ENCODE measurements at regions not wholly inside any gene's neighbourhood (a gene's known extent, or its start where the extent isn't known, plus 50 kb on each side); places are given as distances from the start of the nearest gene placed in this dataset.

DNA sequence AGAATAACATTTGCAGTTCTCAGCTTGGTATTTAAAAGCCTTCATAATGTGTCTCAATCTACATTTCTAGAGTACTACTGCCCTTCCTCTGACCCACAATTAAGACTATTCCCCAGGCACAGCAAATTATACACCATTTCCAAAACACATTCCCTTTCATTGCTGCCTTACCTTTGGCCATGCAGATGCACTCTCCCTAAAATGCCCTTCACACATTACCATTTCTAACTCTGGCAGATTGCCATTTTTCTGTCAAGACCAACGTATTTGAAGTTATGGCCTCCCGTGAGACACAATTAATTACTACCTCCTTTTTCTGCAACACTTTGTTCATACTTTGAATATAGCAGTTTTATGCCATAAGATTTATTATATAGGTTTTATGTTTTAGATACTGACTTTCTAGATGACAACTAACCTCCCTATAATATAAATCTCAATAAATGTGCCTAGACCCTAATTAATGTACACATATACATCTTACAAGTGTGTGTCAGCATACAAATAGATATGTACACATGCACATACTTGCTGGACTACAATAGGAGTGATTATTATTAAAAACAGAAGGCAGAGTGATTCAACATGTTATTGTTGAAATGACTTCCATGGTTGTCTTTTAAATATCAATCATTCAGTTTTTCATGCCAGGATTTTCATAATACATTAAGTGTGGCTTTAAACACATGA, 2902.5 kb downstream of the PCDH9 start:
- Mint-ChIP-seq H3K36me3 (no peaks in the 10 kb centered on the region), H3K9me3 (peaks cover 4% of the 10 kb centered on the region; the same call in 1 of the 2 replicates), H3K27ac (no peak overlapping the region), H3K27me3 (ENCODE audit: low read depth) (no peaks in the 10 kb centered on the region), H3K4me3 (no peak overlapping the region), H3K4me1 (peaks cover 4% of the 10 kb centered on the region)
- ChIA-PET POLR2A (no interaction called here), CTCF (no interaction called here)
- DNase-seq (ENCODE audit: low spot score) = no peak
- no peak for ATAC-seq
- TF ChIP-seq, protein P1, sequence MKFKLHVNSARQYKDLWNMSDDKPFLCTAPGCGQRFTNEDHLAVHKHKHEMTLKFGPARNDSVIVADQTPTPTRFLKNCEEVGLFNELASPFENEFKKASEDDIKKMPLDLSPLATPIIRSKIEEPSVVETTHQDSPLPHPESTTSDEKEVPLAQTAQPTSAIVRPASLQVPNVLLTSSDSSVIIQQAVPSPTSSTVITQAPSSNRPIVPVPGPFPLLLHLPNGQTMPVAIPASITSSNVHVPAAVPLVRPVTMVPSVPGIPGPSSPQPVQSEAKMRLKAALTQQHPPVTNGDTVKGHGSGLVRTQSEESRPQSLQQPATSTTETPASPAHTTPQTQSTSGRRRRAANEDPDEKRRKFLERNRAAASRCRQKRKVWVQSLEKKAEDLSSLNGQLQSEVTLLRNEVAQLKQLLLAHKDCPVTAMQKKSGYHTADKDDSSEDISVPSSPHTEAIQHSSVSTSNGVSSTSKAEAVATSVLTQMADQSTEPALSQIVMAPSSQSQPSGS (CRISPR knock-in tag; IDR thresholded peaks at IDR 0.05; ENCODE audit: borderline replicate concordance, low read depth) = no peak
- no peak for TF ChIP-seq CREM (CRISPR knock-in tag; IDR thresholded peaks at IDR 0.05)
- TF ChIP-seq ZNF317 (CRISPR knock-in tag; IDR thresholded peaks at IDR 0.05; ENCODE audit: borderline replicate concordance, low read depth) = no peak
- TF ChIP-seq, protein P2, sequence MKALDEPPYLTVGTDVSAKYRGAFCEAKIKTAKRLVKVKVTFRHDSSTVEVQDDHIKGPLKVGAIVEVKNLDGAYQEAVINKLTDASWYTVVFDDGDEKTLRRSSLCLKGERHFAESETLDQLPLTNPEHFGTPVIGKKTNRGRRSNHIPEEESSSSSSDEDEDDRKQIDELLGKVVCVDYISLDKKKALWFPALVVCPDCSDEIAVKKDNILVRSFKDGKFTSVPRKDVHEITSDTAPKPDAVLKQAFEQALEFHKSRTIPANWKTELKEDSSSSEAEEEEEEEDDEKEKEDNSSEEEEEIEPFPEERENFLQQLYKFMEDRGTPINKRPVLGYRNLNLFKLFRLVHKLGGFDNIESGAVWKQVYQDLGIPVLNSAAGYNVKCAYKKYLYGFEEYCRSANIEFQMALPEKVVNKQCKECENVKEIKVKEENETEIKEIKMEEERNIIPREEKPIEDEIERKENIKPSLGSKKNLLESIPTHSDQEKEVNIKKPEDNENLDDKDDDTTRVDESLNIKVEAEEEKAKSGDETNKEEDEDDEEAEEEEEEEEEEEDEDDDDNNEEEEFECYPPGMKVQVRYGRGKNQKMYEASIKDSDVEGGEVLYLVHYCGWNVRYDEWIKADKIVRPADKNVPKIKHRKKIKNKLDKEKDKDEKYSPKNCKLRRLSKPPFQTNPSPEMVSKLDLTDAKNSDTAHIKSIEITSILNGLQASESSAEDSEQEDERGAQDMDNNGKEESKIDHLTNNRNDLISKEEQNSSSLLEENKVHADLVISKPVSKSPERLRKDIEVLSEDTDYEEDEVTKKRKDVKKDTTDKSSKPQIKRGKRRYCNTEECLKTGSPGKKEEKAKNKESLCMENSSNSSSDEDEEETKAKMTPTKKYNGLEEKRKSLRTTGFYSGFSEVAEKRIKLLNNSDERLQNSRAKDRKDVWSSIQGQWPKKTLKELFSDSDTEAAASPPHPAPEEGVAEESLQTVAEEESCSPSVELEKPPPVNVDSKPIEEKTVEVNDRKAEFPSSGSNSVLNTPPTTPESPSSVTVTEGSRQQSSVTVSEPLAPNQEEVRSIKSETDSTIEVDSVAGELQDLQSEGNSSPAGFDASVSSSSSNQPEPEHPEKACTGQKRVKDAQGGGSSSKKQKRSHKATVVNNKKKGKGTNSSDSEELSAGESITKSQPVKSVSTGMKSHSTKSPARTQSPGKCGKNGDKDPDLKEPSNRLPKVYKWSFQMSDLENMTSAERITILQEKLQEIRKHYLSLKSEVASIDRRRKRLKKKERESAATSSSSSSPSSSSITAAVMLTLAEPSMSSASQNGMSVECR (CRISPR knock-in tag; IDR thresholded peaks at IDR 0.05; ENCODE audit: borderline replicate concordance) = no peak
- TF ChIP-seq, protein P3, sequence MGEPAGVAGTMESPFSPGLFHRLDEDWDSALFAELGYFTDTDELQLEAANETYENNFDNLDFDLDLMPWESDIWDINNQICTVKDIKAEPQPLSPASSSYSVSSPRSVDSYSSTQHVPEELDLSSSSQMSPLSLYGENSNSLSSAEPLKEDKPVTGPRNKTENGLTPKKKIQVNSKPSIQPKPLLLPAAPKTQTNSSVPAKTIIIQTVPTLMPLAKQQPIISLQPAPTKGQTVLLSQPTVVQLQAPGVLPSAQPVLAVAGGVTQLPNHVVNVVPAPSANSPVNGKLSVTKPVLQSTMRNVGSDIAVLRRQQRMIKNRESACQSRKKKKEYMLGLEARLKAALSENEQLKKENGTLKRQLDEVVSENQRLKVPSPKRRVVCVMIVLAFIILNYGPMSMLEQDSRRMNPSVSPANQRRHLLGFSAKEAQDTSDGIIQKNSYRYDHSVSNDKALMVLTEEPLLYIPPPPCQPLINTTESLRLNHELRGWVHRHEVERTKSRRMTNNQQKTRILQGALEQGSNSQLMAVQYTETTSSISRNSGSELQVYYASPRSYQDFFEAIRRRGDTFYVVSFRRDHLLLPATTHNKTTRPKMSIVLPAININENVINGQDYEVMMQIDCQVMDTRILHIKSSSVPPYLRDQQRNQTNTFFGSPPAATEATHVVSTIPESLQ (CRISPR knock-in tag; IDR thresholded peaks at IDR 0.05) = no peak

DNA sequence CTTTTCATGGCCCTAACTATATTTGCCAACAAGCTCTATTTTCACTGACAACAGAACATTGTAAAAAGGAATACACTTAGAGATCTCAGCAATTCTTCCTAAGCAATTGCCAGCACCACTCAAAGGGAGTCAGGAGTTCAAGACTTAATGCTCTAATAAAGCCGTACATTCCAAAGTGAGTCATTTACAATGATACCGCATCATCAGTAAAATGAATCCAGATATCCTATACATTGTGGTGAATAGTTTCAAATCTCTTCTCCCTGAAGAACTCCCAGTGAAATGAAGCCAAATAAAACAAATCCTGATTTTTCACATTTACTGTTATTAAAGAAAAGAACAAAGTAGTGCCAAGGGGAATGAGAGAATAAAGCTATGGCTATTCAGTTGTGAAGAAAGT, 2898.7 kb upstream of the PCDH20 start:
- ATAC-seq = no peak
- POLR2A ChIA-PET = no interaction called here
- CTCF ChIA-PET = no interaction called here
- peaks cover 14% of the 10 kb centered on the region for H3K9me3 Mint-ChIP-seq
- no peak for DNase-seq (ENCODE audit: low spot score)
- no peak for TF ChIP-seq JUN (CRISPR knock-in tag; IDR thresholded peaks at IDR 0.05)
- no peak for TF ChIP-seq FOXP1 (CRISPR knock-in tag; IDR thresholded peaks at IDR 0.05; ENCODE audit: borderline replicate concordance)
- no peak for TF ChIP-seq FOXK1 (CRISPR knock-in tag; IDR thresholded peaks at IDR 0.05)
- TF ChIP-seq TP53 (CRISPR knock-in tag; IDR thresholded peaks at IDR 0.05) = no peak
- TF ChIP-seq, protein P4, sequence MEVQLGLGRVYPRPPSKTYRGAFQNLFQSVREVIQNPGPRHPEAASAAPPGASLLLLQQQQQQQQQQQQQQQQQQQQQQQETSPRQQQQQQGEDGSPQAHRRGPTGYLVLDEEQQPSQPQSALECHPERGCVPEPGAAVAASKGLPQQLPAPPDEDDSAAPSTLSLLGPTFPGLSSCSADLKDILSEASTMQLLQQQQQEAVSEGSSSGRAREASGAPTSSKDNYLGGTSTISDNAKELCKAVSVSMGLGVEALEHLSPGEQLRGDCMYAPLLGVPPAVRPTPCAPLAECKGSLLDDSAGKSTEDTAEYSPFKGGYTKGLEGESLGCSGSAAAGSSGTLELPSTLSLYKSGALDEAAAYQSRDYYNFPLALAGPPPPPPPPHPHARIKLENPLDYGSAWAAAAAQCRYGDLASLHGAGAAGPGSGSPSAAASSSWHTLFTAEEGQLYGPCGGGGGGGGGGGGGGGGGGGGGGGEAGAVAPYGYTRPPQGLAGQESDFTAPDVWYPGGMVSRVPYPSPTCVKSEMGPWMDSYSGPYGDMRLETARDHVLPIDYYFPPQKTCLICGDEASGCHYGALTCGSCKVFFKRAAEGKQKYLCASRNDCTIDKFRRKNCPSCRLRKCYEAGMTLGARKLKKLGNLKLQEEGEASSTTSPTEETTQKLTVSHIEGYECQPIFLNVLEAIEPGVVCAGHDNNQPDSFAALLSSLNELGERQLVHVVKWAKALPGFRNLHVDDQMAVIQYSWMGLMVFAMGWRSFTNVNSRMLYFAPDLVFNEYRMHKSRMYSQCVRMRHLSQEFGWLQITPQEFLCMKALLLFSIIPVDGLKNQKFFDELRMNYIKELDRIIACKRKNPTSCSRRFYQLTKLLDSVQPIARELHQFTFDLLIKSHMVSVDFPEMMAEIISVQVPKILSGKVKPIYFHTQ (CRISPR knock-in tag; IDR thresholded peaks at IDR 0.05) = no peak
- TF ChIP-seq CBFB (CRISPR knock-in tag; IDR thresholded peaks at IDR 0.05; ENCODE audit: low read depth) = no peak
- H3K27me3 Mint-ChIP-seq (ENCODE audit: low read depth) = no peaks in the 10 kb centered on the region
- H3K4me3 Mint-ChIP-seq = no peak overlapping the region
- peaks cover 3% of the 10 kb centered on the region for H3K36me3 Mint-ChIP-seq
- H3K27ac Mint-ChIP-seq = no peak overlapping the region
- no peaks in the 10 kb centered on the region for H3K4me1 Mint-ChIP-seq
